ENCODE measurements at regions not wholly inside any gene's neighbourhood (a gene's known extent, or its start where the extent isn't known, plus 50 kb on each side); places are given as distances from the start of the nearest gene placed in this dataset.

DNA sequence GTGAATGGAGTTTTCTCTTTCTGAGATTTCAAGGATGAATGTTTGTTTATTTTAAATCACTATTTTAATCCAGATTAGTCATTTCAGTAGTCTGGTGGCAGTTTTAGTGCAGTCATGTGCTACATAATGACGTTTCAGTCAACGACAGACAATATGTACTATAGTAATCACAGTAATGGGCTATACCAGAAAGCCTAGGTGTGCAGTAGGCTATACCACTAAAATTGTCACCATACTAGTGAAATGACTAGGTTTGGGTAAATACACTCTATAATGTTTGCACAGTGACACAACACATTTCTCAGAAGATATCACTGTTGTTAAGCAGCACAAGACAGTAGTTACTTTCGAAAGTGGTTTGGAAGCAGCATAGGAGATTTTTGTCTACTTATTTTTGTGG is 203.1 kb downstream of the ETNK1 start:
- no peak overlapping the region for H3K4me3 ChIP-seq (ENCODE audit: low read depth, low read length)
- TF ChIP-seq, protein P1, sequence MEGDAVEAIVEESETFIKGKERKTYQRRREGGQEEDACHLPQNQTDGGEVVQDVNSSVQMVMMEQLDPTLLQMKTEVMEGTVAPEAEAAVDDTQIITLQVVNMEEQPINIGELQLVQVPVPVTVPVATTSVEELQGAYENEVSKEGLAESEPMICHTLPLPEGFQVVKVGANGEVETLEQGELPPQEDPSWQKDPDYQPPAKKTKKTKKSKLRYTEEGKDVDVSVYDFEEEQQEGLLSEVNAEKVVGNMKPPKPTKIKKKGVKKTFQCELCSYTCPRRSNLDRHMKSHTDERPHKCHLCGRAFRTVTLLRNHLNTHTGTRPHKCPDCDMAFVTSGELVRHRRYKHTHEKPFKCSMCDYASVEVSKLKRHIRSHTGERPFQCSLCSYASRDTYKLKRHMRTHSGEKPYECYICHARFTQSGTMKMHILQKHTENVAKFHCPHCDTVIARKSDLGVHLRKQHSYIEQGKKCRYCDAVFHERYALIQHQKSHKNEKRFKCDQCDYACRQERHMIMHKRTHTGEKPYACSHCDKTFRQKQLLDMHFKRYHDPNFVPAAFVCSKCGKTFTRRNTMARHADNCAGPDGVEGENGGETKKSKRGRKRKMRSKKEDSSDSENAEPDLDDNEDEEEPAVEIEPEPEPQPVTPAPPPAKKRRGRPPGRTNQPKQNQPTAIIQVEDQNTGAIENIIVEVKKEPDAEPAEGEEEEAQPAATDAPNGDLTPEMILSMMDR (IDR thresholded peaks at IDR 0.05; ENCODE audit: insufficient read depth, low read length) = no peak
- DNase-seq (ENCODE audit: low read depth) = no peak

DNA sequence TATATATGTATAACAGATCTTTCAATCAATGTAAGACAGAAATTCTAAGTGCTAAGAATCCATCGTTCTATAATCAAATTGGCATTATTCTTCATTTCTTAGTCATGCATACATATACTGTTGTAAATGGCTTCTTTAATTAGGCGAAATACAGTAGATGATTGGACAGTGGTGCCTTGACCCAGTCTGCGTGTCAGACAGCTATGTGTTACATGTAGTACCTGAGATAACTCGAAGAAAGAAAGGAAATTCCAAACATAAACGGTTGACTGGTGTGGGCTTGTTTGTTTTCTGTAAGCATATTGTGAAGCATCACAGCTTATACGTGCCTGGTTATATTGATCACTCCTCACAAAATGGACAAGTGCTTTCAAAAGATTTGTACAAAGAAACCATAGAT is 210.5 kb downstream of the ETNK1 start:
- no peak overlapping the region for H3K4me3 ChIP-seq (ENCODE audit: low read depth, low read length)
- TF ChIP-seq, protein P1 (IDR thresholded peaks at IDR 0.05; ENCODE audit: insufficient read depth, low read length) = no peak
- no peak for DNase-seq (ENCODE audit: low read depth)

DNA sequence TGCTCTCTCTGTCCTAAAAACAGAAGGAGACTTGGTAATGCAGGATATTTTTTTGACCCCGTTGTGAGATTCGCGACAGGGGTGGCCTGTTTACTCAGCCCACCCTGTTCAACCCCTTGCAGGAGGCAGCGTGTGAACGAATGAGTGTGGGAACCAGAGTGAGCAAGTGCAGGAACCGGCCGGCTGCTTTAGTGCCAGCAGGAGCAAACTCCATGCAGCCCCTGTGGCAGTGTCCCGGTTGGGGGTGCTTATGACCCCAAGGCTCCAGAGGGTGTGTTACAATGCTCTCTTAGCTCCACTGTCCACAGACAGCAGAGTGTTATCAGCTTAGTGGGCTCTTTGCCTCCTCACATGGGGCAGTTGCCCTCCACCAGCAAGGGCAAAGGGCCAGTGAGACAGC is 225.2 kb downstream of the ETNK1 start:
- TF ChIP-seq, protein P1 (IDR thresholded peaks at IDR 0.05; ENCODE audit: insufficient read depth, low read length) = no peak
- no peak overlapping the region for H3K4me3 ChIP-seq (ENCODE audit: low read depth, low read length)
- no peak for DNase-seq (ENCODE audit: low read depth)

DNA sequence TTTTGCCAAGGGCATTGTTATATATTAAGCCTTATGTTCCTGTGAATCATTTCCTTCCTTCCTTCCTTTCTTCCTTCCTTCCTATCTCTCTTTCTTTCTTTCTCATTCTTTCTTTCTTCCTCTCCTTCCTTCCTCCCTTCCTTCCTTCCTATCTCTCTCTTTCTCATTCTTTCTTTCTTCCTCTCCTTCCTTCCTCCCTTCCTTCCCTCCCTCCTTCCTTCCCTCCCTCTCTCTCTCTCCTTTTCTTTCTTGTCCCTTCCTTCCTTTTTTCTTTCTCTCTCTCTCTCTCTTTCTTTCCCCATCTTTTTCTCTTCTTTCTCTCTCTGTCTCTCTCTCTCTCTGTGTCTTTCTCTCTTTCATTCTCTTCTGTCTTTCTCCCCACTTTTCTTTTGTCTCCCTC is 226.6 kb downstream of the ETNK1 start:
- TF ChIP-seq, protein P1 (IDR thresholded peaks at IDR 0.05; ENCODE audit: insufficient read depth, low read length) = no peak
- DNase-seq (ENCODE audit: low read depth) = no peak
- no peak overlapping the region for H3K4me3 ChIP-seq (ENCODE audit: low read depth, low read length)

DNA sequence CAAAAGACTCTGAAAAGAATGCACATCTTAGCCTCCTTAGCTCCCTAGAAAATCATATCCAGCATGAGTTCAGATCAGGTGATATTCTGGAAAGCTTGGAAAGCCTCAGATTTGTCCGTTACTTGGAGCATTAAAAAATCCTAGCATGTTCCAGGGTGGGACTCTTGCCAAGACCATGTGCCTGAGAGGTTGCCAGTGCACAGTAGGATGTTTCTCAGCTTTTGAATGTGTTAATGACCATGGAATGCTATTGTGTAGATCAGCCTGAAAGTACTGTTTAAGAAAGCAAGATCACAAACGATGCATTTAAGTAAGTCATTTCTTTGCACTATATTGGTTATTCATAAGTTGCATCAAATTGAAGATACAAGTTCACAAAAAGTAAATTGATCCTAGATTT is 230.5 kb downstream of the ETNK1 start:
- DNase-seq (ENCODE audit: low read depth) = no peak
- no peak overlapping the region for H3K4me3 ChIP-seq (ENCODE audit: low read depth, low read length)
- TF ChIP-seq, protein P1 (IDR thresholded peaks at IDR 0.05; ENCODE audit: insufficient read depth, low read length) = no peak

DNA sequence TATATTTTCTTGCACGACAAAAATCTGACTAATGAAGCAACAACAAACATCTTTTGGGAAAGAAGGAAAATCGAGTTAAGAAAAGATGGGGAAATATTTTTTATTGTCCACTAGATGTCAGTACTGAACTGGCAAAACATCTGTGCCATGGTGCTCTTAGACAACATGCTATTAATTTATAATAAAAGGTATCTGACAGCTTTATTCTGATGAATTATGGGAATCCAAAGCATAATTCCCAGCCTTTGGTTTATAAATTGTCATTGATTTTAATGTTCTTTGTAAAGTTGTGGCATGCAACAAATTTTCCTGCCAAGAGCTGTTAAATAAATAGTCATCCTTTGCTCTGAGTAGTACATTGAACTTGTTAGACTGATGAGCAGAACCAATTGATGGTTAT is 231.2 kb downstream of the ETNK1 start:
- peak; percentile 69 for DNase-seq (ENCODE audit: low read depth)
- TF ChIP-seq, protein P1 (IDR thresholded peaks at IDR 0.05; ENCODE audit: insufficient read depth, low read length) = peak; percentile 55
- no peak overlapping the region for H3K4me3 ChIP-seq (ENCODE audit: low read depth, low read length)

DNA sequence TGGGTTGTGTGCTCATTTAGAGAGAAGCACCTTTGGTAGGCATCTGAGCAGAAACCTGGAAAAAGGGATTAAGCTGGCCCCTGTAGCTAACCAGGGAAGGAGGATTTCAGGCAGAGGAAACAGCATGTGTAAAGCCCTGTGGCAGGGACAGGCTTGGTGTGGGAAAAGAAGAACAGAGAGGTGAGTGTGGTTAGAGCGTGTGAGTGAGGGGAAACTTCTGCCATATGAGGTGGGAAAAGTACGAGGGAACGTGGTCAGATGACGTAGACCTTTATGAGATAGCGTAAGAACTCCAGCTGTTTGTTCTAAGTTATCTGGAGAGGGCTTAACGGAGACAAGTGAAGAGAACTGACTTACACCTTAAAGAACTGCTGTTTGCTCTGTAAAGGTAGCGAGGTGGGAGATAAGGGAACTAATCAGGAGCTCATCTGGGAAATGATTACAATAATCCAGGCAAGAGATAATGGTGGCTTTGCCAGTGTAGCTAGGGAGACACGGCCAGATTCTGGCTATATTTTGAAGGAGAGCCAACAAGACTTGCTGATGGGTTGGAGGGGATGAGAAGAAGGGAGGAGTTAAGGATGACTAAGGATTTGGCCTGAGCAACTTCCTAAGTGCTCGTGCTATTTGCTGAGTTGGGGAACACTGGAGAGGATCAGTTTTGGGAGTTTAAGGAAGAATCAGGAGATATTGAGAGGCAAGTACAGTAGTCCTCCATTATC is 234.0 kb downstream of the ETNK1 start:
- no peak overlapping the region for H3K4me3 ChIP-seq (ENCODE audit: low read depth, low read length)
- DNase-seq (ENCODE audit: low read depth) = peak; percentile 80
- TF ChIP-seq, protein P1 (IDR thresholded peaks at IDR 0.05; ENCODE audit: insufficient read depth, low read length) = no peak

Data from fibroblast of the aortic adventitia (primary cell).